Neural crest cell (in vitro differentiated cells): ENCODE measurements at regions not wholly inside any gene's neighbourhood (a gene's known extent, or its start where the extent isn't known, plus 50 kb on each side); places are given as distances from the start of the nearest gene placed in this dataset.

Experiments
- DNase-seq: peaks from one replicate; pipeline ENCODE4 v3.0.0; 2021; ENCODE audit warnings: low read depth, mixed read lengths, low spot score
- H3K27ac Mint-ChIP-seq: one replicate; pipeline ENCODE4 v1.8.0; 2021; ENCODE audit warnings: mild to moderate bottlenecking, mixed read lengths; ENCODE audit not compliant: unreplicated experiment
- H3K27me3 Mint-ChIP-seq: 2 replicates; pipeline ENCODE4 v1.8.0; 2021; ENCODE audit warnings: low read depth, mild to moderate bottlenecking, mixed read lengths
- H3K36me3 Mint-ChIP-seq: 2 replicates; pipeline ENCODE4 v1.8.0; 2021; ENCODE audit warnings: low read depth, mild to moderate bottlenecking, mixed read lengths
- H3K4me1 Mint-ChIP-seq: 2 replicates; pipeline ENCODE4 v1.8.0; 2021; ENCODE audit warnings: mixed read lengths
- H3K4me3 Mint-ChIP-seq: one replicate; pipeline ENCODE4 v1.8.0; 2021; ENCODE audit warnings: mild to moderate bottlenecking, mixed read lengths
- H3K9me3 Mint-ChIP-seq: 2 replicates; pipeline ENCODE4 v1.8.0; 2021; ENCODE audit warnings: mixed read lengths
- CTCF ChIP-seq: fragments of 200-600 bp; sonication (generic); conservative IDR thresholded peaks from 2 replicates; pipeline ENCODE4 v1.5.0; 2021; ENCODE audit warnings: antibody characterized with exemption, mild to moderate bottlenecking

DNA sequence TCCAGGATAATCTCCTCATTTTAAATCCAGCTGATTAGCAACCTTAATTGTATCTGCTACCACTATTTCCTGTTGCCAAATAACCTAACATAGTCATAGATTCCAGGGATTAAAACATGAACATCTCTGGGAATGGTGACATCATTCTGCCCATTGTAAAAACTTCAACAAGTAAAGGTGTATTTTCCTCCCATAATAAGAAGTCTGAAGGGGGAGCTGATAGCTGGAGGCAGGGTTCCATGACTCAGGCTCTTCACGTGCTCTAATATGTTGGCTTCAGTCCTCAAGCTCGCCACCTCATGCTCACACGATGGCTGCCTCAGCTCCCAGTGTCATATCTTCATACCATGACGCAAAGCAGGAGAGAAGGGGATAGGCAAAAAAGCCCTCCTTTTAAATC, 172.0 kb upstream of the VASH1 start:
- Mint-ChIP-seq H3K4me1 (peaks cover 12% of the 10 kb centered on the region), H3K27ac (no peak overlapping the region), H3K27me3 (no peaks in the 10 kb centered on the region), H3K4me3 (no peak overlapping the region), H3K36me3 (no peaks in the 10 kb centered on the region), H3K9me3 (peaks cover 3% of the 10 kb centered on the region)
- no peak for DNase-seq
- TF ChIP-seq CTCF, result no peak

DNA sequence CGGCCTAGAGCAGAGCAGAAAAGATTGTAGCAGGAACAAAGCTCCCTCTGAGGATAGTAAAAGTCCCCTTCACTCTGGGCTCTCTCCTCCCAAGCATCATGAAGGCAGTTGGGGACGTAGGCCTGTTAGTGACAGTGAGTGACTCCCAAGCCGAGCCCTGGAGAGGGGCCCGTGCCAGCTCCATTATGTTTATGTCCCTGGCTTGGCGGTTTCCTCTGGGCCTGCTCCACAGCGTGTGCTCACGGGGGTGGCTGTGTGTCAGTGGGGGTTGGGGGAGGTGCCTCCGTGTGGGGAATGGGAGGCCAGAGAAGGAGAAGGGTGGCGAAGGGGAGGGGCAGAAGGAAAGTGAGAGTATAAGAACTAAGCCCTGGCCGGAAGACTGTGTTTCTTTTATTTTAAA, 170.0 kb upstream of the VASH1 start:
- peaks cover 12% of the 10 kb centered on the region for H3K4me1 Mint-ChIP-seq
- no peak overlapping the region for H3K4me3 Mint-ChIP-seq
- H3K9me3 Mint-ChIP-seq, result peaks cover 3% of the 10 kb centered on the region
- no peaks in the 10 kb centered on the region for H3K27me3 Mint-ChIP-seq
- no peak for DNase-seq
- no peak for TF ChIP-seq CTCF
- H3K27ac Mint-ChIP-seq, result peak overlapping the region; percentile 88
- H3K36me3 Mint-ChIP-seq, result no peaks in the 10 kb centered on the region

- Mint-ChIP-seq H3K27me3 (no peaks in the 10 kb centered on the region), H3K36me3 (no peaks in the 10 kb centered on the region), H3K4me3 (no peak overlapping the region), H3K9me3 (peaks cover 3% of the 10 kb centered on the region), H3K27ac (no peak overlapping the region), H3K4me1 (peaks cover 12% of the 10 kb centered on the region)
- no peak for TF ChIP-seq CTCF
- DNase-seq, result no peak
Observed at GRCh38 chr14:76595266-76595665, 166.0 kb upstream of the VASH1 start.

DNA sequence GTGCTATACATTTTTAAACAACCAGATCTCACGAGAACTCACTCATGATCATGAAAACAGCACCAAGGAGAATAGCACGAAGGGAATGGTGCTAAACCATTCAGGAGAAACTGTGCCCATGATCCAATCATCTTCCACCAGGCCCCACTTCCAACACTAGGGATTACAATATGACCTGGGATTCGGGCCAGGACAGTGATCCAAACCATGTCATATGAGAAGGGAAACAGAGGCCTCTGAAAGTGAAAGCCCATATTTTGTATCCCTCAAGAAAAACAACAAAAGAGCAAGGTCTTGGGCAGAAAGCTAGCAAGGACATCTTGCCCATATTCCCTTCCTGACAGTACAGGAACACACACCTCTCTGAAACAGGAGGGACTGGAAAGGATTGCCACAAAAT, 163.9 kb upstream of the VASH1 start:
- no peaks in the 10 kb centered on the region for H3K9me3 Mint-ChIP-seq
- TF ChIP-seq CTCF, result no peak
- no peaks in the 10 kb centered on the region for H3K4me1 Mint-ChIP-seq
- no peak overlapping the region for H3K27ac Mint-ChIP-seq
- no peak for DNase-seq
- H3K36me3 Mint-ChIP-seq, result no peaks in the 10 kb centered on the region
- no peaks in the 10 kb centered on the region for H3K27me3 Mint-ChIP-seq
- no peak overlapping the region for H3K4me3 Mint-ChIP-seq

GRCh38 chr14:76599141-76599540, 162.1 kb upstream of the VASH1 start:
- Mint-ChIP-seq H3K4me3 (no peak overlapping the region), H3K27ac (no peak overlapping the region), H3K4me1 (no peaks in the 10 kb centered on the region), H3K9me3 (no peaks in the 10 kb centered on the region), H3K36me3 (no peaks in the 10 kb centered on the region), H3K27me3 (no peaks in the 10 kb centered on the region)
- no peak for TF ChIP-seq CTCF
- DNase-seq, result no peak
